Ishikawa (cell line): ENCODE measurements at regions not wholly inside any gene's neighbourhood (a gene's known extent, or its start where the extent isn't known, plus 50 kb on each side); places are given as distances from the start of the nearest gene placed in this dataset.

Source experiments
- CEBPB ChIP-seq: IDR thresholded peaks from 2 replicates; pipeline ENCODE4 v1.6.1; 2012
- CREB1 ChIP-seq: IDR thresholded peaks from 2 replicates; pipeline ENCODE4 v1.6.1; 2012; ENCODE audit warnings: low read depth
- EGR1 ChIP-seq: IDR thresholded peaks from 2 replicates; pipeline ENCODE4 v1.6.1; 2012
- EP300 ChIP-seq: IDR thresholded peaks from 2 replicates; pipeline ENCODE4 v1.6.1; 2012; ENCODE audit warnings: borderline replicate concordance
- FOXM1 ChIP-seq: IDR thresholded peaks from 2 replicates; pipeline ENCODE4 v1.6.1; 2012; ENCODE audit warnings: low read depth, borderline replicate concordance
- MAX ChIP-seq: IDR thresholded peaks from 2 replicates; pipeline ENCODE4 v1.6.1; 2012
- NFIC ChIP-seq: IDR thresholded peaks from 2 replicates; pipeline ENCODE4 v1.6.1; 2012
- RAD21 ChIP-seq: IDR thresholded peaks from 2 replicates; pipeline ENCODE4 v1.6.1; 2012; ENCODE audit warnings: low read depth
- REST ChIP-seq: IDR thresholded peaks from 2 replicates; pipeline ENCODE4 v1.6.1; 2012; ENCODE audit warnings: low read depth, mild to moderate bottlenecking
- TAF1 ChIP-seq: IDR thresholded peaks from 2 replicates; pipeline ENCODE4 v1.6.1; 2012; ENCODE audit warnings: low read depth, mild to moderate bottlenecking
- TCF12 ChIP-seq: IDR thresholded peaks from 2 replicates; pipeline ENCODE4 v1.6.1; 2012; ENCODE audit warnings: low read depth
- TEAD4 ChIP-seq: IDR thresholded peaks from 2 replicates; pipeline ENCODE4 v1.6.1; 2012
- YY1 ChIP-seq: IDR thresholded peaks from 2 replicates; pipeline ENCODE4 v1.6.1; 2012; ENCODE audit warnings: low read depth
- ZBTB7A ChIP-seq: IDR thresholded peaks from 2 replicates; pipeline ENCODE4 v1.6.1; 2012; ENCODE audit warnings: low read depth
- TF ChIP-seq, protein P1 (sequence below): IDR thresholded peaks from 2 replicates; pipeline ENCODE4 v1.6.1; 2012

GRCh38 chr2:220663065-220663464 is 909.0 kb downstream of the EPHA4 start:
- TF ChIP-seq, protein P1, sequence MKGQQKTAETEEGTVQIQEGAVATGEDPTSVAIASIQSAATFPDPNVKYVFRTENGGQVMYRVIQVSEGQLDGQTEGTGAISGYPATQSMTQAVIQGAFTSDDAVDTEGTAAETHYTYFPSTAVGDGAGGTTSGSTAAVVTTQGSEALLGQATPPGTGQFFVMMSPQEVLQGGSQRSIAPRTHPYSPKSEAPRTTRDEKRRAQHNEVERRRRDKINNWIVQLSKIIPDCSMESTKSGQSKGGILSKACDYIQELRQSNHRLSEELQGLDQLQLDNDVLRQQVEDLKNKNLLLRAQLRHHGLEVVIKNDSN, result no peak
- TF ChIP-seq EP300 (no peak), ZBTB7A (no peak), TCF12 (no peak), REST (no peak), MAX (no peak), YY1 (no peak), CREB1 (no peak), TEAD4 (no peak), EGR1 (no peak), RAD21 (no peak), TAF1 (no peak), CEBPB (no peak), FOXM1 (no peak), NFIC (no peak)

DNA sequence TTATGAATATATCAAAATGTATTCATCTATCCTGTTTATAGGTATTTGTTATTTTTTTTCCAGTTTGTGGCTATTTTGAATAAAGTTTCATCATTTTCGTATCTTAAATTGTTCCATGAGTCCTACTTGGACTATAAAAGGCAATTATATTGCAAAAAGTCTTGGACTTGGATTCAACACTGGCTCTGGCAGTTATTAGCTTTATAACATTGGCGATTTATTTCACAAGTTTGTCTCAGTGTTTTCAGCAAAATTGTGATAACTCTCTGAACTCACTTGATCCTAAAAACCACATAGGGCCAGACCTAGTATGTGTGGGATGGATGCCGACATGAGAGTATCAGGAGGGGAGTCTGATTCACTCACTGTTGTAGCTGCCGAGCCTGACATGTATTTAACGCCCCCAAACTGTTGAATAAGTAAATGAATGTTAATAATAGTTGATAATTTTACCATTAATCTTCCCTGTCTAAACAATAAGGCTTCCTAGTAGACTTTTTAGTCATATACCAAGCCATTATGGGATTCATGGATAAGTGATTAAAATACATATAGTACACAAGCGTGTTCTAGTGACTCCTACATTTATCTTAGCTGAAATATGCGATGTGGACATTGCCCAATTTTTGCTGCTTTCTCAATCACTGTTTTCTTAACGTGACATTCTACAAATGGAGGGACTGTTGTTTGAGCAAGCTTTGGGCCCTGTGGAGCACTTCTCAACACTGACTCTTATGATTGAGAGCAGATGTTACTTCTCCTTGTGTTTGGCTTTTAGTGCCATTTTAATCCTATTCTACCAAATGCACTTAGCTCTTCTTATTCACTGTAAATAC is 907.6 kb downstream of the EPHA4 start:
- TF ChIP-seq FOXM1 (no peak), RAD21 (no peak), TCF12 (no peak), TAF1 (no peak), CEBPB (no peak), ZBTB7A (no peak), TEAD4 (no peak), MAX (no peak), EGR1 (no peak), YY1 (no peak), EP300 (no peak), CREB1 (no peak)
- TF ChIP-seq, protein P1, result no peak

GRCh38 chr2:220665108-220665471 is 907.0 kb downstream of the EPHA4 start:
- TF ChIP-seq CREB1, result no peak
- TF ChIP-seq ZBTB7A, result no peak
- TF ChIP-seq MAX, result no peak
- TF ChIP-seq TEAD4, result no peak

DNA sequence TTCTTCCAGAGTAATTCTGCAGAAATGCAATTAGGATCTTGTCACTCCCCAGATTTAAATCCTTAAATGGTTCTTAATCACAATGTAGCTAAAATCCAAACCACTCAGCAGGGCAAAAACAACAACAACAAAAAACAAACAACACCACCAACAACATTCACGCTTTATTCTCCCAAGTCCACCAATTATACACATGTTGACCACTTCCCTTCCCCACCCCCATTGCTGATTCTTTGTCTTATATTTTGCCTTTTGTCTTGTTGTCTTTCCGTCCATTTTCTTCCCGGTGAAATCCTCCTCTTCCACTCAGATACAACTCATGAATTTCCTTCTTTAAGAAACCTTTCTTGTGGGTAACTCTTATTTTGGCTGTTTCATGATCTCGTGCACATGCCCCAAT is 902.8 kb downstream of the EPHA4 start:
- TF ChIP-seq TEAD4 (no peak), CREB1 (no peak), YY1 (no peak), FOXM1 (no peak), REST (no peak), RAD21 (no peak), EP300 (no peak), ZBTB7A (no peak)
- TF ChIP-seq, protein P1, result no peak

DNA sequence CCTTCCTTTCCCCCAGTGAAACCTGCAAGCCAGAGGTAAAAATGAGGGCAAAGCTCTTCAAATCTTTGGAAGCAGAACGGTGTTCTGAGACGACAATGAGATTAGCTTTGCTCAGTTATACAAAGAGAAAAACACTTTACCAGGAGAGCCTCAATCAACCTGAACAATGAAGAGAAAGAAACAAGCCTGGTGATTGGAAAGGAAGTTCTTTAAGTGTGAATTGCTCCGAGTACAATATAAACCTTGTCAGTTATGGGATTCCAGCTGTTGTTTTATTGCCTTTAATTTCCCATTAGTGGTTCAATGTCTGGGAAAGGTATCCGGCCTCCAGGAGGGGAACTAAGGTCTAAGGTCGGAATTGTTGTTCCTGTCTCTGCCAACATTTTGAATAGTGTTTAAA is 901.6 kb downstream of the EPHA4 start:
- TF ChIP-seq NFIC (0 out of 2 replicates have a peak, but pooled peaks have one; percentile 11), TEAD4 (no peak), TCF12 (no peak), MAX (no peak), EP300 (no peak), CREB1 (no peak), ZBTB7A (no peak), TAF1 (no peak)
- TF ChIP-seq, protein P1, result no peak
